Hepatocyte (in vitro differentiated cells): ENCODE measurements at regions not wholly inside any gene's neighbourhood (a gene's known extent, or its start where the extent isn't known, plus 50 kb on each side); places are given as distances from the start of the nearest gene placed in this dataset.
A peak's percentile ranks its signal among the peaks of the same experiment; 100 is the strongest.

Experiments used
- DNase-seq: peaks from one replicate; pipeline ENCODE4 v3.0.0-alpha.2; 2016; ENCODE audit warnings: low spot score
- H2AFZ ChIP-seq: fragments of 200-600 bp; sonication (generic); 2 replicates; pipeline ENCODE4 v1.6.0; 2016; ENCODE audit warnings: antibody characterized with exemption, mild to moderate bottlenecking
- H3K27ac ChIP-seq: fragments of 200-600 bp; sonication (generic); 2 replicates; pipeline ENCODE4 v1.5.1; 2016; ENCODE audit warnings: mild to moderate bottlenecking
- H3K27me3 ChIP-seq: fragments of 200-600 bp; sonication (generic); 2 replicates; pipeline ENCODE4 v1.6.1; 2016
- H3K36me3 ChIP-seq: fragments of 200-600 bp; sonication (generic); replicated peaks from 2 replicates; pipeline ENCODE4 v1.5.1; 2016; ENCODE audit warnings: low read depth; ENCODE audit not compliant: insufficient read depth
- H3K4me1 ChIP-seq: fragments of 200-600 bp; sonication (generic); 2 replicates; pipeline ENCODE4 v1.5.1; 2016; ENCODE audit warnings: mild to moderate bottlenecking, moderate library complexity; ENCODE audit not compliant: insufficient read depth
- H3K4me2 ChIP-seq: fragments of 200-600 bp; sonication (generic); 2 replicates; pipeline ENCODE4 v1.6.0; 2016
- H3K4me3 ChIP-seq: fragments of 200-600 bp; sonication (generic); 2 replicates; pipeline ENCODE4 v1.5.1; 2016; ENCODE audit warnings: mild to moderate bottlenecking
- H3K79me2 ChIP-seq: fragments of 200-600 bp; sonication (generic); 2 replicates; pipeline ENCODE4 v1.6.0; 2017; ENCODE audit warnings: mild to moderate bottlenecking
- H3K9me2 ChIP-seq: fragments of 200-600 bp; sonication (generic); replicated peaks from 2 replicates; pipeline ENCODE4 v1.6.0; 2017; ENCODE audit warnings: mild to moderate bottlenecking; ENCODE audit not compliant: insufficient read depth
- H3K9me3 ChIP-seq: fragments of 200-600 bp; sonication (generic); 2 replicates; pipeline ENCODE4 v1.5.1; 2016; ENCODE audit warnings: low read depth, mild to moderate bottlenecking
- H4K20me1 ChIP-seq: fragments of 200-600 bp; sonication (generic); 2 replicates; pipeline ENCODE4 v1.6.0; 2016; ENCODE audit warnings: mild to moderate bottlenecking; ENCODE audit not compliant: insufficient read depth, poor library complexity, severe bottlenecking
- EZH2 ChIP-seq: fragments of 200-600 bp; sonication (generic); IDR thresholded peaks from 2 replicates; pipeline ENCODE4 v1.6.1; 2016; ENCODE audit warnings: antibody characterized with exemption, mild to moderate bottlenecking, borderline replicate concordance
- EZH2phosphoT487 ChIP-seq: fragments of 200-600 bp; sonication (generic); IDR thresholded peaks from one replicate; pipeline ENCODE4 v1.6.1; 2018; ENCODE audit warnings: antibody characterized with exemption, mild to moderate bottlenecking, low read depth, moderate library complexity; ENCODE audit not compliant: unreplicated experiment, severe bottlenecking
- WGBS: methylation state at CpG from one replicate; pipeline ENCODE4 v1.1.6; 2016; ENCODE audit warnings: low lambda C conversion rate; ENCODE audit errors: missing lambda C conversion rate; 5-methylcytosine and 5-hydroxymethylcytosine counted together
- TF ChIP-seq, protein P1 (sequence below): fragments of 200-600 bp; sonication (generic); IDR thresholded peaks from 2 replicates; pipeline ENCODE4 v1.5.1; 2016; ENCODE audit warnings: antibody characterized with exemption, mild to moderate bottlenecking; ENCODE audit not compliant: poor library complexity

DNA sequence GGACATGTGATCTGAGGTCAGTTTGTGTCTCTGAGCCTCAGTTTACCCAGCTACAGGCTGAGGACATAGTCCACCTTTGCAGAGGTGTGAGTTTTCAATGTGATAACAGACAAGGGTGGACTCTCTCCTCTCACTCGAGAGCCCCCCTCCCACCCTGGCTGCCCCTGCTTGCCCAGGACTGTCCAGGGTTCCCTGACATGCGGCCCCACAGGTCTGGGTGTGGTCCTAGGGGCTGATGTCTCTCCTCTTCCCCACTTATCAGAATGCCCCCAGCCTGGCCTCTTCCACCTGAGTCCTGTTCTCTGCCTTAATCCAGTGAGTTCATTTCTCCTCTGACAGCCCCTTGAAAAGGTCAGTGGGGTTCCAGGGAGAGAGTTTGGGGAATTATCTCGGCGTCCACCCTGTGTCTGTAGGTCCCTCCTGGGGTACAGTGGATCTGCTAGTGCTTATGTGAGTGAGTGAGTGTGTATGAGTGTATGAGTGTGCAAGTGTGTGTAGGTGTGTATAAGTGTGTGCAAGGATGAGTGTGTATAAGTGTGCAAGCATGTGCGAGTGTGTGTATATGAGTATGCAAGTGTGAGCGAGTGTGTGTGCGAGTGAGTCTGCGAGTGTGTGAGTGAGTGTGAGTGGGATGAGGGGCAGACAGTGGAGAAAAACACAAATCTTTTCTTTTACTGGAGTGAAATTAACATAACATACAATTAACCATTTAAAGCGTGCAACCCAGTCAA, 175.0 kb downstream of the IRF8 start:
- H3K4me2 ChIP-seq: no peak overlapping the region
- H3K27ac ChIP-seq: peak overlapping the region; percentile 41

DNA sequence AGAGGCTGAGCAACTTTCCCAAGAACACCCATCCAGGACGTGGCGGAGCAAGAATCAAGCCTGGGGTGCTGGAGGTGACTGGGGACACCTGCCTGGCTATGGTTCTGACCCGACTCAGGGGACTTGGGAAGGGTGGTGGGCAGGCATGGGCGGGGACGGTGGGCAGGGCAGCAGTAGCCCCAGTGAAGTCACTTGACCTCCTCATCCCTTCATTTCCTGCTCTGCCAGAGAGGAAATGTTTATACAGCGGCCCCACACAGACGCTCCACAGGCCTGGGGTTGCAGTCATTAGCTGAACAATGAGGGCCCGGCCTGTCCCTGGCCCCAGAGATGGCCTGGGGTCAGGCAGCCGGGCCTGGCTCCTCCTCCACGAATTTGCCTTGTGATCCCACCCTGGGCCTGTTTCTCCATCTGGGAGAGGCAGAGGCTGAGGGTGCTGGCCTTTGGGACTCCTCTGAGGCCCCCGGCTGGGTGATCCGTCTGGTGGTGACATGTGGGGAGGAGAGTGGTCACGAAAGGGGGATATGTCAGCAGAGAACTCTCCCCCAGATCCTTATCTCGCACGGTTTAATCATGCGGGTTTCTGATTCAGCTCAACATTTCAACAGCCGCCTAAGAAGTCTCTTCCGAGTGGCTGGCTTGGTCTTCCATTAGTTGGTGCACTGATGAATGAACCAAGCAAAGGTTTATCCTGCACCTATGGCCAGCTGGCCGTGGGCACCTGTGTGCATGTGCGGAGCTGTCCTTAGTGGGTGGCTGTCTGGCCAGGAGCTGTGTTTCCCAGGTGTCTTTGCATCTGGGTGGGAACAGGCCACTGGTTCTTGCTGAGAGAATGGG, 175.9 kb downstream of the IRF8 start:
- DNase-seq: peak; percentile 23
- Histone ChIP-seq H3K4me1 (peaks cover 4% of the 10 kb centered on the region), H3K27ac (peak overlapping the region; percentile 41)

More for the DNA sequence above, 175.0 kb downstream of the IRF8 start:
- no peak overlapping the region for H3K4me3 ChIP-seq
- DNase-seq: no peak
- WGBS: 89% methylated on average over 9 of the region's 9 CpGs
- H3K9me3 ChIP-seq: no peaks in the 10 kb centered on the region
- H3K9me2 ChIP-seq: no peaks in the 10 kb centered on the region
- H2AFZ ChIP-seq: no peak overlapping the region
- H3K36me3 ChIP-seq: no peaks in the 10 kb centered on the region
- TF ChIP-seq, protein P1, sequence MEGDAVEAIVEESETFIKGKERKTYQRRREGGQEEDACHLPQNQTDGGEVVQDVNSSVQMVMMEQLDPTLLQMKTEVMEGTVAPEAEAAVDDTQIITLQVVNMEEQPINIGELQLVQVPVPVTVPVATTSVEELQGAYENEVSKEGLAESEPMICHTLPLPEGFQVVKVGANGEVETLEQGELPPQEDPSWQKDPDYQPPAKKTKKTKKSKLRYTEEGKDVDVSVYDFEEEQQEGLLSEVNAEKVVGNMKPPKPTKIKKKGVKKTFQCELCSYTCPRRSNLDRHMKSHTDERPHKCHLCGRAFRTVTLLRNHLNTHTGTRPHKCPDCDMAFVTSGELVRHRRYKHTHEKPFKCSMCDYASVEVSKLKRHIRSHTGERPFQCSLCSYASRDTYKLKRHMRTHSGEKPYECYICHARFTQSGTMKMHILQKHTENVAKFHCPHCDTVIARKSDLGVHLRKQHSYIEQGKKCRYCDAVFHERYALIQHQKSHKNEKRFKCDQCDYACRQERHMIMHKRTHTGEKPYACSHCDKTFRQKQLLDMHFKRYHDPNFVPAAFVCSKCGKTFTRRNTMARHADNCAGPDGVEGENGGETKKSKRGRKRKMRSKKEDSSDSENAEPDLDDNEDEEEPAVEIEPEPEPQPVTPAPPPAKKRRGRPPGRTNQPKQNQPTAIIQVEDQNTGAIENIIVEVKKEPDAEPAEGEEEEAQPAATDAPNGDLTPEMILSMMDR: no peak
- TF ChIP-seq EZH2 (no peak), EZH2phosphoT487 (no peak)
- H3K27me3 ChIP-seq: no peaks in the 10 kb centered on the region
- no peaks in the 10 kb centered on the region for H3K79me2 ChIP-seq
- peaks cover 4% of the 10 kb centered on the region for H3K4me1 ChIP-seq
- H4K20me1 ChIP-seq: no peaks in the 10 kb centered on the region

DNA sequence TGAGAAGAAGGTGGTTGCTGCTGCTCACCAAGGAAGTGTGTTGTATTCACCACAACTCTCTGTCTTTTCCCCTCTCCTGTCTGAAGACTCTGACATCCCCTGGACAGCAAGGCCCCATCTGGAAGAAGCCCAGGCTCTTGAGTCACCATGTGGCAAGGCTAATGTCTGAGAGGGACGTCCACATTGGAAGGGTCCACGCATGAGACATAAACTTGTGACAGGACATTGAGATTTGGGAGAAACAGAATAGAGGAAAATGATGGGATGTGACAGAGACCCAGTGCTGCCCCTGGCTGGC, 176.5 kb downstream of the IRF8 start:
- Histone ChIP-seq H3K36me3 (no peaks in the 10 kb centered on the region), H3K27me3 (no peaks in the 10 kb centered on the region), H3K4me1 (peaks cover 4% of the 10 kb centered on the region), H3K27ac (peak overlapping the region; percentile 1), H4K20me1 (no peaks in the 10 kb centered on the region), H3K79me2 (no peaks in the 10 kb centered on the region), H3K9me3 (no peaks in the 10 kb centered on the region), H3K4me2 (no peak overlapping the region), H3K4me3 (no peak overlapping the region), H3K9me2 (no peaks in the 10 kb centered on the region), H2AFZ (no peak overlapping the region)
- TF ChIP-seq EZH2phosphoT487: no peak
- no peak for TF ChIP-seq EZH2
- TF ChIP-seq, protein P1: no peak
- DNase-seq: no peak
- 90% methylated on average over 2 of the region's 2 CpGs for WGBS

More for the DNA sequence above, 175.9 kb downstream of the IRF8 start:
- no peaks in the 10 kb centered on the region for H3K27me3 ChIP-seq
- H3K4me2 ChIP-seq: no peak overlapping the region
- TF ChIP-seq EZH2: no peak
- no peak for TF ChIP-seq EZH2phosphoT487
- TF ChIP-seq, protein P1: no peak
- H3K9me3 ChIP-seq: no peaks in the 10 kb centered on the region
- 47% methylated on average over 20 of the region's 20 CpGs for WGBS
- no peaks in the 10 kb centered on the region for H4K20me1 ChIP-seq
- no peaks in the 10 kb centered on the region for H3K79me2 ChIP-seq
- H3K36me3 ChIP-seq: no peaks in the 10 kb centered on the region
- H3K9me2 ChIP-seq: no peaks in the 10 kb centered on the region
- H3K4me3 ChIP-seq: no peak overlapping the region
- no peak overlapping the region for H2AFZ ChIP-seq
